Coronary artery (tissue), 2 donors: ENCODE measurements at regions not wholly inside any gene's neighbourhood (a gene's known extent, or its start where the extent isn't known, plus 50 kb on each side); places are given as distances from the start of the nearest gene placed in this dataset.

Experiments
- DNase-seq: peaks from one replicate; pipeline ENCODE4 v3.0.0-alpha.2; 2017; ENCODE audit warnings: low spot score
- H3K27ac ChIP-seq, 2 donors: fragments of 200-600 bp; sonication (generic); one replicate each; pipeline ENCODE4 v1.5.1; 2016 to 2019
- H3K4me3 ChIP-seq: fragments of 200-600 bp; sonication (generic); 2 replicates; pipeline ENCODE4 v1.5.1; 2016; ENCODE audit warnings: mild to moderate bottlenecking, moderate library complexity
- CTCF ChIP-seq: fragments of 200-600 bp; sonication (generic); IDR thresholded peaks from one replicate; pipeline ENCODE4 v1.5.1; 2019; ENCODE audit warnings: antibody characterized with exemption

- no peak for DNase-seq
- no peak overlapping the region for H3K4me3 ChIP-seq
These were observed 53.5 kb upstream of the MTF2 start for GRCh38 chr1:93025572-93025971.

GRCh38 chr1:93028542-93028941, 50.5 kb upstream of the MTF2 start:
- TF ChIP-seq CTCF, result no peak
- Histone ChIP-seq H3K27ac (no peak overlapping the region), H3K4me3 (no peak overlapping the region)
- DNase-seq, result no peak

More at GRCh38 chr1:93025572-93025971, 53.5 kb upstream of the MTF2 start:
- no peak for TF ChIP-seq CTCF
- no peak overlapping the region for H3K27ac ChIP-seq
